Right cardiac atrium (tissue), 5 donors: ENCODE measurements at regions not wholly inside any gene's neighbourhood (a gene's known extent, or its start where the extent isn't known, plus 50 kb on each side); places are given as distances from the start of the nearest gene placed in this dataset.

ENCODE experiments used
- ATAC-seq, 2 donors: fragments of 200-7000 bp; cut with Tn5 transposase; one replicate each; pipeline versions ENCODE4 v1.8.0 to v1.9.1; 2020; ENCODE audit warnings: moderate library complexity in 2 of 2, mild to moderate bottlenecking in 1 of 2
- DNase-seq, 3 donors: peaks; one replicate each; pipeline ENCODE4 v3.0.0-alpha.2; 2020
- H3K27ac ChIP-seq: one replicate; pipeline ENCODE4 v1.5.1; 2013; ENCODE audit warnings: mild to moderate bottlenecking, low read length, control low read depth, moderate library complexity
- H3K27me3 ChIP-seq: one replicate; pipeline ENCODE4 v1.6.1; 2013; ENCODE audit not compliant: control insufficient read depth, insufficient read depth
- H3K4me1 ChIP-seq: one replicate; pipeline ENCODE4 v1.6.1; 2013; ENCODE audit warnings: low read length; ENCODE audit not compliant: control insufficient read depth, insufficient read depth
- H3K4me3 ChIP-seq: one replicate; pipeline ENCODE4 v1.5.1; 2013; ENCODE audit warnings: low read length, control low read depth
- H3K9me3 ChIP-seq: one replicate; pipeline ENCODE4 v1.6.1; 2013; ENCODE audit warnings: low read length; ENCODE audit not compliant: control insufficient read depth
- WGBS: extraction: QIAGEN DNeasy Blood & Tissue Kit; methylation state at CpG from one replicate; pipeline ENCODE4 v1.1.7; 2013; 5-methylcytosine and 5-hydroxymethylcytosine counted together
- intact Hi-C, 4 donors: fragments of 100-400 bp; cut with DNase I; formaldehyde crosslinking; loops; one replicate each; pipeline versions ENCODE4 v1.11.0 to v1.14.0; 2022 to 2023
- donor health status: healthy with polysubstance abuse.
- donor health status: DM: no; HTN: yes; CAD: no.
- donor health status: DM: no; HTN: no; CAD: no.
- donor health status: DM: no; HTN: yes; CAD: no; lungs with severe emphysema.
- donor health status: DM: yes; HTN: yes; CAD: no.

DNA sequence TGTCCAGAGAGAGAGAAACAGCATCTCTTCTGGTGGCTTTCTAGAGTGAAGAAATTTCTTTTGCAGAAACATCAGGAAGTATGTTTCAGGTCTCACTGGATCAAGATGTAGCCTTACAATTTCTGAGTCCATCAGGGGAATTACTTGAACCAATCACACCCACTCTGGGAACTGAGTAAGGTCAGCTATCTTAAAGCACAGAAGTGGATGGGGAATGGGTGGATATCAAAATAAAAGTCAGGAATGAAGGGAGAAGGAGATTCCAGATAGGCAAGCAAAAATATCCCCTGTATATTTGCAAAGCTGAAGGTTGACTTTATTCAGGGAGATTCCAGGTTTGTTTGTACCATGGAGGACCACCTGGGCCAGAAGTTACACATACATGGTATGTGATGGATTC lies 188.0 kb downstream of the CYRIA start:
- intact Hi-C loops: no loop called here

DNA sequence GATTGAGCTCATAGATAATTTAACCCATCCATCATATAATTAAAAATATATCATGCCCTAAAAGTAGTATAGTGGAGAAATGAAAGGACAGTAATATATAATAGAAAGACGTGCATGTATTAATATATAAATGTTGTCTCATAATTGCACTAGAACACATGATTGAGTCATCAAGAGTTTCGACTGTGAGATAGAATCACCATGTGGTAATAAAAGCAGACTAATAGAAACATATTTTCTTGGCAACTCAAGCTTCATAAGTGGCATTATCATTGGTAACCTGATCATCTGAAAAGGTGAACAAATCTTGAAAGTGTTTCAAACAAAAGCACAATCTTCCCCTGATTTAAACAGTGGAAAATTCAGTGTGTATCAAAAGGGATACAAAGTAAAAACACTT lies 188.8 kb downstream of the CYRIA start:
- Histone ChIP-seq H3K4me1 (no peaks in the 10 kb centered on the region), H3K27ac (no peak overlapping the region), H3K27me3 (no peaks in the 10 kb centered on the region), H3K9me3 (no peaks in the 10 kb centered on the region), H3K4me3 (no peak overlapping the region)
- ATAC-seq (no peak), DNase-seq (no peak)
- WGBS: 42% methylated on average over 2 of the region's 2 CpGs
- intact Hi-C loops: no loop called here

More for the DNA sequence above, 188.0 kb downstream of the CYRIA start:
- ATAC-seq (no peak), DNase-seq (no peak)
- no peaks in the 10 kb centered on the region for H3K9me3 ChIP-seq
- no peak overlapping the region for H3K27ac ChIP-seq
- H3K4me3 ChIP-seq: no peak overlapping the region
- H3K27me3 ChIP-seq: no peaks in the 10 kb centered on the region
- no peaks in the 10 kb centered on the region for H3K4me1 ChIP-seq

DNA sequence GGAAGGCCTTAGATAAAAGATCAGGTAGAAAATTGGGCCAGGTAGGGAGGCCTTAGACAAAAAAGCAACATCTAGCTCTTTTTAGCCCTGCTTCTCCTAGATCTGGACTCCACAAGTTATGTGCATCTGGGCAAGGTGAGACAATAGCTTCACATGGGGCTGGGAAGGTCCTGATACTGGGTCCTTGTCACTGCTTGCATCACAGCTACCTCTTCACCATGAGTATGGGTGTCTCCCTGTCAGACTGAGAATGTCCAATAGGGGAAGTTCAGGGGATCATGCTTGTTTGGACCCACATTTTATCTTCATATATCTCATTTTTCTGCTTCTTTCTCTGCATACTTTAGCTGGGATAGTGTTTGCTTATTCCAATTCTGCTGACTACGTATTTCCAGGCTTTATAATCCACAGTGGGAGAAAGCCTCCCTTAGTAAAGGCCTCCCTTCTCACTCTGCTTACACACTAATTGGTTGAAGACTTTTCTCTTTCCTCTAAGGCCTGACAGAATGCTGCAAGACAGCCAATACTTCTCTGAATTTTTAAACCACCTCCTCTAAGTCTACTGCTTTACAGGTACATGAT lies 189.6 kb downstream of the CYRIA start:
- DNase-seq: no peak
- no peak for ATAC-seq
- H3K4me3 ChIP-seq: no peak overlapping the region
- intact Hi-C loops: no loop called here
- H3K4me1 ChIP-seq: no peaks in the 10 kb centered on the region
- no peak overlapping the region for H3K27ac ChIP-seq
- H3K27me3 ChIP-seq: no peaks in the 10 kb centered on the region
- H3K9me3 ChIP-seq: no peaks in the 10 kb centered on the region
- 76% methylated on average over 1 of the region's 1 CpG for WGBS

DNA sequence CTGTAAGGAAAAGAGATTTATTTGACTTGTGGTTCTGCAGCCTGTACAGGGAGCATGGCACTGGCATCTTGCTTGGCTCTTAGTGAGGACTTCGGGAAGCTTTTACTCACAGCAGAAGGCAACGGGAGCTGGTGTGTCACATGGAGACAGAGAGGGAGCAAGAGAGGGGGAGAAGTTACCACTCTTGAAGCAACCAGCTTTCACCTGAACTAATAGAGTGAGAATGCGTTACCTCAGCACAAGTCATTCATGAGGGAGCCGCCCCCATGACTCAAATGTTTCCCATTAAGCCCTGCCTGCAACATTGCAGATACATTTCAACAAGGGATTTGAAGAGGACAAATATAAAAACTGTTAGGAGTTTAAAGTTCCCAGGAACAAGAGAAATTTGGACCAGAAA lies 190.0 kb downstream of the CYRIA start:
- H3K27ac ChIP-seq: no peak overlapping the region
- no peaks in the 10 kb centered on the region for H3K4me1 ChIP-seq
- no peak for ATAC-seq
- no peaks in the 10 kb centered on the region for H3K27me3 ChIP-seq
- H3K4me3 ChIP-seq: no peak overlapping the region
- H3K9me3 ChIP-seq: no peaks in the 10 kb centered on the region
- 89% methylated on average over 4 of the region's 4 CpGs for WGBS
- DNase-seq: no peak
- intact Hi-C loops: no loop called here

DNA sequence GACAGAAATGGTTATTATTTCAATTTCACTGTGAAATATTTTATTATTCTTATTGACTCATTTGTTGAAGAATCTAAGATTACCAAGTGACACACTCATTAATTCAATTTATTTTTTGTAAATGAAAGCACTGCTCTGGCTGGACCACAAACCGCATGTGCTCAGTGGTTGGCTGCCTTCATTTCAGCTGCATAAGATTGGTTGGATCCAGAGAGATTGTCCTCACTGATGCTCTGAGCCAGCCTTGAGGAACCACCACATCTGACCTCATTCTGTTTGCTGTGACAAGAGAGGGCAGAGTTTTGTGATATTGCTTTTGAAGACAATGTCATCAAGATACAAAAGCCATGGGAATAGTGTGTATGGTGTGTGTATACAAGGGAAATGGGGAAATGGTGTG lies 192.1 kb downstream of the CYRIA start:
- Histone ChIP-seq H3K9me3 (no peaks in the 10 kb centered on the region), H3K27me3 (no peaks in the 10 kb centered on the region), H3K4me3 (no peak overlapping the region), H3K4me1 (no peaks in the 10 kb centered on the region), H3K27ac (no peak overlapping the region)
- ATAC-seq (no peak), DNase-seq (no peak)
- WGBS: 89% methylated on average over 1 of the region's 1 CpG
- intact Hi-C loops: no loop called here

DNA sequence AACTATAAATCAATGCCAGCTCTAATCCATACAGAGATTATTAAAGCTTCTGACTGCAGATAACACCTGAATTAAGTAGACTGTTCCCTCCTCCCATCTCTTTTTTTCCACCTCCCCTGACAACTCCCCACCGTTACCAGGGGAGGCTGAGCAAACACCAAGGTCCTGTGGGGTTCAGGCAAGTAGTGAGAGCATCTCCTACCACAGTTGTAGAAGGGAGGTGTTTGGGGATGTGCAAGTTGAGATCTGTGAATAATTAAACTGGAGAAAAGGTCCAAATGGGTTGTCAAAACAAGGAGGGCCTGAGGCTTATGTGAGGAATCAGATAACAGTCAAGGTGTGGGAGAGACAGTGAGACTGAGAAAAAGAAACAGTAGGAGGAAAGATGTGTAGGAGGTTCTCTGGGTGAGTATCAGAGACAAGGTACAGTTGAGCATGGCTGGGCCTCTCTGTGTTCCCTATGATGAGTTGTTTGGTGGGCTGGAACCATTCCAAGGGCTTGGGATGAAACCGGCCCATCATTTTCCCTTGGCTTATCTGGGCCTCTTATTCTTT lies 194.6 kb downstream of the CYRIA start:
- no peak overlapping the region for H3K4me3 ChIP-seq
- ATAC-seq (no peak), DNase-seq (no peak)
- no peaks in the 10 kb centered on the region for H3K9me3 ChIP-seq
- H3K4me1 ChIP-seq: no peaks in the 10 kb centered on the region
- intact Hi-C loops: no loop called here
- H3K27me3 ChIP-seq: no peaks in the 10 kb centered on the region
- 70% methylated on average over 2 of the region's 2 CpGs for WGBS
- no peak overlapping the region for H3K27ac ChIP-seq

DNA sequence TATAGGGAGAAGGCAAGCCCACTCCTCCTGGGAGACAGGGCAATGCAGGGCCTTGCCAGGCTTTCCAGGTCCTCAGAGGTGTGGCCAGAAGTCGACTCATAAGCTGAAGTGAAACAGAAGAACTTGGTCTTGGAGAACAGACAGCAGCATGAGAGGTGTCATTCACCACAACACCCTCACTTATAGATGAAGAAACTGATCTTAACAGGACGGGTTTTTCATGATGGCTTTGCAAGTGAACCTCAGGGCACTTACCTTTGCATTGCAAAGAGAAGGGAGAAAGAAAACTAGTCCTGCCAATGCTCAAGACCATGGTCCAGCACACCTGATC lies 198.8 kb downstream of the CYRIA start:
- DNase-seq: no peak
- H3K27ac ChIP-seq: no peak overlapping the region
- intact Hi-C loops: no loop called here
- H3K9me3 ChIP-seq: no peaks in the 10 kb centered on the region
- H3K4me3 ChIP-seq: no peak overlapping the region
- WGBS: 58% methylated on average over 2 of the region's 2 CpGs
- H3K4me1 ChIP-seq: no peaks in the 10 kb centered on the region
- H3K27me3 ChIP-seq: no peaks in the 10 kb centered on the region
- ATAC-seq: no peak

DNA sequence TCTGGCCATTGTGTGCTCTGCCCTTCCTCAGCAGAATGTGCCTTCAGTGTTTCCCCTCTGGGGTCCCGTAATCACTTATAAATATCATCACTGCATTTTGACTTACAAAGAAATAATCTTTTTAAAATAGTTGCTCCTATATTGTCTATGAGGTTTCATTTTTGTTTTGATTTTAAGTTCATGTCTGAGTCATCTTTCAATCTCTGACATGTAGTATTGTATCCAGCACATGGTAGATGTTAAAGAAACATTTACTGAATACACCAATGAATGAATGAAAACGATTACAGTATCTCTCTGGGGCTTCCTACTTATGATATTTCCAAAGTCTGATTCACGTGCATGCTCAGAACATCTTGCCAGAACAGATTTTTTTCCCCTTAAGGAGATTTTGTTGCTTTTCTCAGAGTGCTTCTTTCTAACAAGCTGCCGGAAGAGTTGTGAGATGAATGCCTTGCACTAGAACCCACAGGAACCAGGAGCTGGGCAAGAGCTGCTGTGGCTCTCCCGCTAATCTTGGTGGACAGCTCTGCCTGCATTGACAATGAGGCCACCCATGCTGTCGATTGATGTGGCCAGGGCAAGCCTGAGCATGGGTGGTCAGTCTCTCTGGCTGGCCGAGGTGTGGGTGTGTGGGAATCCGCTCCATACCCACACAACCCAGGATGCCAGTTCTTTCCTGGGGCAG lies 199.4 kb downstream of the CYRIA start:
- H3K27ac ChIP-seq: no peak overlapping the region
- no peaks in the 10 kb centered on the region for H3K4me1 ChIP-seq
- intact Hi-C loops: no loop called here
- H3K4me3 ChIP-seq: no peak overlapping the region
- DNase-seq (no peak), ATAC-seq (no peak)
- no peaks in the 10 kb centered on the region for H3K9me3 ChIP-seq
- H3K27me3 ChIP-seq: no peaks in the 10 kb centered on the region
- 68% methylated on average over 8 of the region's 8 CpGs for WGBS

DNA sequence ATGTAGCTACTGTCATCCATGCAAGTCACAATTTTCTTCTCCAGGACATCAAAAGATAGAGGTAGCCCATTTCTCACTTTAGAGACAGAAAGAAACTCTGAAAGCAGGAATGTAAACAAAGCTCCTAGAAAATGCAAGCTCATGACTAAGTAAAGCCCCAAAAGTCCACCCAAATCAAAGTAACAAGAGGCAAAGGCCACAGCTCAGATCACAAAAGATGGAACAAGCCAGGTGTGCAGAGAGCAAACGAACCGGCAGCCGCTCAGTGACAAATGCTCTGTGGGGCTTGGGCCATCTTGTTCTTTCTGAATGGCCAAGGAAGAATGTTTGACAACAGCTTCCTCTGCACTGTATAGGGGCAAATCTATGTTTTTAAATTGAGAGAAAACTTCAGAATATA lies 201.0 kb downstream of the CYRIA start:
- 77% methylated on average over 3 of the region's 3 CpGs for WGBS
- no peak for ATAC-seq
- no peaks in the 10 kb centered on the region for H3K27me3 ChIP-seq
- H3K9me3 ChIP-seq: no peaks in the 10 kb centered on the region
- no peak for DNase-seq
- H3K4me3 ChIP-seq: no peak overlapping the region
- H3K27ac ChIP-seq: no peak overlapping the region
- H3K4me1 ChIP-seq: no peaks in the 10 kb centered on the region
- intact Hi-C loops: no loop called here

DNA sequence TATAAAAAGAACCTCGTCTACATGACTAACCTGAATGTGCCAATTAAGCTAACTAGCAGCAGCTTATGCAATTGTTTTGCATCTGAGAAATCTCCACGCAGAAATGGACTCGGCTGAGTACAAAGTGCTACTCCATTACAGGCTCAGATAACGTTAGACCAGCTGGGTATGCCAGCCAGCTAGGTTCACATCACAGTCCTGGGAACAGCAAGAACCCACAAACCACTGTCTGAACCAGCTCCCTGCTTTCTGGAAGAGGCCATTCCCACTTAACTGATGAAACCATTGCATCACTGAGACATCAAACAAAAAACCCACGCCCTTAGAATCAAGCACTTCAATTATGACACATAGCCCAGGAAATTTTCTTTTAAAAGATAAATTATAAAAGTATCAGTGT lies 202.7 kb downstream of the CYRIA start:
- no peaks in the 10 kb centered on the region for H3K4me1 ChIP-seq
- WGBS: 56% methylated on average over 5 of the region's 5 CpGs
- ATAC-seq (no peak), DNase-seq (no peak)
- H3K27me3 ChIP-seq: no peaks in the 10 kb centered on the region
- no peak overlapping the region for H3K4me3 ChIP-seq
- intact Hi-C loops: no loop called here
- no peaks in the 10 kb centered on the region for H3K9me3 ChIP-seq
- no peak overlapping the region for H3K27ac ChIP-seq

DNA sequence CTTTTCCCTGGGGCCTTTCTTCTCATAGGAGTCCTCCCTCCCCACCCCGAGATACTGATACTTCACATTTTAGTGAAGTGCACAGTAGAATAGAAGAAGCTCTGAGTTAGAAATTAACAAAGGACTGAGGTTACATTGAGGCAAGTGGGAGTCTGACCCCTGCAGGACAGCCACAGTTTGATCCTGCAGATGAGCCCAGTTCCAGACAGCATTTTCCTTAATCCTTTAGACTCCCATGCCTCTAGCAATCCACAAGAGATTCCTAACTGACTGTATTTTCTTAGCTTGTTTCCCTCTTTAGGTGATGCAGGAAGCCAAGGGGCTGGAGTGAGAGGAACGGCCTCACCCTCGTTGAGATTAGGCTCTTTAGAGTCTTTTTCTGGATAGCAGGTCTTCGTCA lies 204.0 kb downstream of the CYRIA start:
- no peak overlapping the region for H3K4me3 ChIP-seq
- no peaks in the 10 kb centered on the region for H3K27me3 ChIP-seq
- no peak overlapping the region for H3K27ac ChIP-seq
- no peaks in the 10 kb centered on the region for H3K9me3 ChIP-seq
- H3K4me1 ChIP-seq: no peaks in the 10 kb centered on the region
- intact Hi-C loops: no loop called here
- 74% methylated on average over 4 of the region's 4 CpGs for WGBS
- no peak for DNase-seq
- ATAC-seq: no peak

DNA sequence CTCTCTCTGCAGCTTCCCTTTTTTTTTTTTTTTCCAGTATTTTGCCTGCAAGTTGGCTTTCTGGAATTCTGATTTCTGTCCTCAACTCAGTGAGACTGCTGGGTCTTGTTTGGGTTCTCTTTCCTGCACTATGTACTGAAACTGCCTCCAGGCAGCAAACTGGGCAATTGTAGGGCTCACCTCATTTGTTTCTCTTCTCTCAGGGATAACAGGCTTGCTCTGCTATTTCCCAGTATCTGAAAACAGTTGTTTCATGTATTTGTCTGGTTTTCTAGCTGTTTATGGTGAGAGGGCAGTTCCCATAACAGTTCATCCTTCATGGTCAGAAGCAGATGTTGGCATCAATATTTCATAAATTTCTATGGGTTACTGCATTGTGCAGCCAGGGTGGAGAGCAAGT lies 206.0 kb downstream of the CYRIA start:
- no peaks in the 10 kb centered on the region for H3K27me3 ChIP-seq
- no peaks in the 10 kb centered on the region for H3K9me3 ChIP-seq
- ATAC-seq (no peak), DNase-seq (no peak)
- H3K4me1 ChIP-seq: no peaks in the 10 kb centered on the region
- intact Hi-C loops: no loop called here
- H3K4me3 ChIP-seq: no peak overlapping the region
- H3K27ac ChIP-seq: no peak overlapping the region
